GM12865 (cell line): ENCODE measurements at regions not wholly inside any gene's neighbourhood (a gene's known extent, or its start where the extent isn't known, plus 50 kb on each side); places are given as distances from the start of the nearest gene placed in this dataset.

Source experiments
- DNase-seq: peaks from one replicate; pipeline ENCODE4 v3.0.0; 2010; ENCODE audit warnings: low read depth
- H3K4me3 ChIP-seq: 2 replicates; pipeline ENCODE4 v1.5.1; 2011; ENCODE audit warnings: mild to moderate bottlenecking, low read depth, low read length, control low read depth
- TF ChIP-seq, protein P1 (sequence below): IDR thresholded peaks from 2 replicates; pipeline ENCODE4 v1.5.1; 2011; ENCODE audit warnings: low read length, control low read depth, low read depth, inconsistent platforms; ENCODE audit not compliant: insufficient read depth; ENCODE audit errors: missing control alignments

GRCh38 chr21:27595716-27596115 lies 628.8 kb upstream of the ADAMTS5 start:
- TF ChIP-seq, protein P1, sequence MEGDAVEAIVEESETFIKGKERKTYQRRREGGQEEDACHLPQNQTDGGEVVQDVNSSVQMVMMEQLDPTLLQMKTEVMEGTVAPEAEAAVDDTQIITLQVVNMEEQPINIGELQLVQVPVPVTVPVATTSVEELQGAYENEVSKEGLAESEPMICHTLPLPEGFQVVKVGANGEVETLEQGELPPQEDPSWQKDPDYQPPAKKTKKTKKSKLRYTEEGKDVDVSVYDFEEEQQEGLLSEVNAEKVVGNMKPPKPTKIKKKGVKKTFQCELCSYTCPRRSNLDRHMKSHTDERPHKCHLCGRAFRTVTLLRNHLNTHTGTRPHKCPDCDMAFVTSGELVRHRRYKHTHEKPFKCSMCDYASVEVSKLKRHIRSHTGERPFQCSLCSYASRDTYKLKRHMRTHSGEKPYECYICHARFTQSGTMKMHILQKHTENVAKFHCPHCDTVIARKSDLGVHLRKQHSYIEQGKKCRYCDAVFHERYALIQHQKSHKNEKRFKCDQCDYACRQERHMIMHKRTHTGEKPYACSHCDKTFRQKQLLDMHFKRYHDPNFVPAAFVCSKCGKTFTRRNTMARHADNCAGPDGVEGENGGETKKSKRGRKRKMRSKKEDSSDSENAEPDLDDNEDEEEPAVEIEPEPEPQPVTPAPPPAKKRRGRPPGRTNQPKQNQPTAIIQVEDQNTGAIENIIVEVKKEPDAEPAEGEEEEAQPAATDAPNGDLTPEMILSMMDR = no peak
- H3K4me3 ChIP-seq = no peak overlapping the region
- no peak for DNase-seq

- no peak overlapping the region for H3K4me3 ChIP-seq
- no peak for DNase-seq
- TF ChIP-seq, protein P1 = no peak
Observed at GRCh38 chr21:27590271-27590670, 623.4 kb upstream of the ADAMTS5 start.

DNA sequence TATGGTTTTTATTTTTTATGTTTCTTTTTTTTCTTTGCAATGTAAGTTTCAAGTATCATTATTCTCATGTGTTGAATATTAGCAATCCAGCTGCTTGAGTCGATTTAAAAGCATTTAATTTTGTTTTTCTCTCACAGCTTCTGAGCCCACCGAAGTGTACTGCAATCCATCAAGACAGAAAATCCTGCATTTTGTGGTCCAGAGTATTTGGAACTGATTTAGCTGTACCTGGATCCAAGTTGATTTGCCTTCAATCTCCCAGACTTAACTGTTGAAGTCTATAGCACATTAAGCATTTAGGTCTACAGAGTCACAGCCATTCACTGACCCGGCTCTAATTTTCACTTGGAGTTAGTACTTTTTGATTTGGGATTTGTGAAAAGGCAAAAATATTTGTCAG lies 622.9 kb upstream of the ADAMTS5 start:
- TF ChIP-seq, protein P1 = no peak
- no peak overlapping the region for H3K4me3 ChIP-seq
- no peak for DNase-seq

- H3K4me3 ChIP-seq = no peak overlapping the region
- no peak for DNase-seq
- TF ChIP-seq, protein P1 = no peak
Observed at GRCh38 chr21:27586986-27587385, 620.1 kb upstream of the ADAMTS5 start.

GRCh38 chr21:27586326-27586725 lies 619.4 kb upstream of the ADAMTS5 start:
- TF ChIP-seq, protein P1 = no peak
- no peak for DNase-seq
- H3K4me3 ChIP-seq = no peak overlapping the region

DNA sequence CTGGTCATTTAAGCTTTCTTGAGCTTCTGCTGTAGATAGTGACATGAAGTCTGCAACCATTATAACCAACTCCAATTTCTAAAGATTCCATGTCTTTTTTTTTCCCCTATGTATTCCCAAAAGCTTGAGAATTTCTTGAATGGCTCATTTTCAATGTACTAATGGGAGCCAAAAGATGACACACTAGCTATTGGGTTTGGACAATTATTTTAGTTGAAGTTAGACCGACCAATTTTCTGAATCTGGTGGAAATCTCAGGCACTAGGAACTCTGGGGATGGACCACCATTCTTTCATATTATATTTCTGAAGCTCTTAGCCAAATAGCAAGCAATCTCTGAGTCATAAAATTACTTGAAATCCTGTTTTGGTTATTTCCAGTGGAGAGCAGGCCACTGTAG lies 617.4 kb upstream of the ADAMTS5 start:
- DNase-seq = no peak
- TF ChIP-seq, protein P1 = no peak
- H3K4me3 ChIP-seq = no peak overlapping the region

- no peak for DNase-seq
- H3K4me3 ChIP-seq = no peak overlapping the region
- TF ChIP-seq, protein P1 = no peak
Observed at GRCh38 chr21:27582948-27583430, 616.1 kb upstream of the ADAMTS5 start.
